IMR-90 (cell line): ENCODE measurements at regions not wholly inside any gene's neighbourhood (a gene's known extent, or its start where the extent isn't known, plus 50 kb on each side); places are given as distances from the start of the nearest gene placed in this dataset.

Experiments
- ATAC-seq: fragments of 200-7000 bp; cut with Tn5 transposase; 2 replicates; pipeline ENCODE4 v1.9.1; 2020; ENCODE audit warnings: low read depth, mild to moderate bottlenecking, moderate library complexity
- BruUV-seq: library from RNA; stranded (reverse); fragments of 400-500 nt; replicated peaks from 2 replicates; lab custom pipeline; 2021; lab: Mats Ljungman, UMichigan
- CTCF ChIA-PET: fragments of 300-600 bp; formaldehyde crosslinking; extraction: SDS; loops from one replicate; lab custom pipeline; 2021; ENCODE audit warnings: antibody characterized with exemption; lab: Yijun Ruan, JAX
- POLR2A ChIA-PET: fragments of 300-600 bp; sonication (Branson Sonifier 250); formaldehyde crosslinking; loops from one replicate; lab custom pipeline; 2022; ENCODE audit warnings: antibody characterized with exemption; ENCODE audit not compliant: unreplicated experiment; lab: Charles Lee
- DNase-seq: peaks from one replicate; pipeline ENCODE4 v3.0.0; 2013
- H2AFZ ChIP-seq: replicated peaks from 2 replicates; pipeline ENCODE3; 2013; ENCODE audit warnings: low read length, mild to moderate bottlenecking; ENCODE audit not compliant: poor library complexity
- H2AK5ac ChIP-seq: 2 replicates; pipeline ENCODE4 v1.6.1; 2013; ENCODE audit warnings: low read depth, low read length, inconsistent platforms
- H2AK9ac ChIP-seq: replicated peaks from 2 replicates; pipeline ENCODE3; 2013; ENCODE audit warnings: mild to moderate bottlenecking, low read depth, low read length, moderate library complexity; ENCODE audit not compliant: poor library complexity
- H2BK120ac ChIP-seq: 2 replicates; pipeline ENCODE4 v1.6.1; 2013; ENCODE audit warnings: low read depth, low read length, inconsistent platforms
- H2BK15ac ChIP-seq: 3 replicates; pipeline ENCODE4 v1.6.1; 2013; ENCODE audit warnings: low read depth, low read length, inconsistent platforms
- H2BK20ac ChIP-seq: 2 replicates; pipeline ENCODE4 v1.6.1; 2013; ENCODE audit warnings: low read depth, mild to moderate bottlenecking, inconsistent platforms, low read length, moderate library complexity
- H2BK5ac ChIP-seq: 2 replicates; pipeline ENCODE4 v1.6.1; 2013; ENCODE audit warnings: mild to moderate bottlenecking, low read depth, low read length, inconsistent platforms; ENCODE audit not compliant: poor library complexity, severe bottlenecking
- H3K14ac ChIP-seq: replicated peaks from 2 replicates; pipeline ENCODE4 v1.6.1; 2013; ENCODE audit warnings: low read depth, low read length, inconsistent platforms
- H3K18ac ChIP-seq: 2 replicates; pipeline ENCODE4 v1.6.1; 2013; ENCODE audit warnings: low read depth, low read length, control low read depth
- H3K23ac ChIP-seq: 2 replicates; pipeline ENCODE4 v1.6.1; 2013; ENCODE audit warnings: low read depth, low read length, inconsistent platforms
- H3K27ac ChIP-seq: 2 replicates; pipeline ENCODE4 v1.5.1; 2013; ENCODE audit warnings: mild to moderate bottlenecking, control low read depth, low read length; ENCODE audit not compliant: insufficient read depth
- H3K27me3 ChIP-seq: 2 replicates; pipeline ENCODE4 v1.6.1; 2013; ENCODE audit warnings: low read length; ENCODE audit not compliant: control insufficient read depth, insufficient read depth
- H3K36me3 ChIP-seq: 2 replicates; pipeline ENCODE4 v1.6.1; 2013; ENCODE audit warnings: low read length, mixed read lengths; ENCODE audit not compliant: control insufficient read depth, insufficient read depth
- H3K4ac ChIP-seq: 2 replicates; pipeline ENCODE4 v1.6.1; 2013; ENCODE audit warnings: low read depth, low read length, inconsistent platforms
- H3K4me1 ChIP-seq: 2 replicates; pipeline ENCODE4 v1.6.1; 2013; ENCODE audit warnings: low read length, mixed read lengths; ENCODE audit not compliant: control insufficient read depth, insufficient read depth
- H3K4me2 ChIP-seq: 2 replicates; pipeline ENCODE4 v1.6.1; 2013; ENCODE audit warnings: low read depth, mild to moderate bottlenecking, control low read depth, low read length, moderate library complexity
- H3K4me3 ChIP-seq: 2 replicates; pipeline ENCODE4 v1.5.1; 2013; ENCODE audit warnings: low read depth, mild to moderate bottlenecking, control low read depth, low read length, moderate library complexity; ENCODE audit not compliant: insufficient read depth
- H3K56ac ChIP-seq: 2 replicates; pipeline ENCODE4 v1.6.1; 2013; ENCODE audit warnings: low read length, inconsistent platforms; ENCODE audit not compliant: insufficient read depth; ENCODE audit errors: extremely low read depth
- H3K79me1 ChIP-seq, 2 experiments: 2 replicates each; pipeline ENCODE4 v1.6.1; 2013; ENCODE audit warnings: low read length in 2 of 2, inconsistent platforms in 1 of 2, low read depth in 1 of 2
- H3K9ac ChIP-seq: 2 replicates; pipeline ENCODE4 v1.6.1; 2013; ENCODE audit warnings: low read depth, low read length, control low read depth
- H3K9me1 ChIP-seq: 2 replicates; pipeline ENCODE4 v1.6.1; 2013; ENCODE audit warnings: low read length, inconsistent platforms; ENCODE audit not compliant: insufficient read depth
- H3K9me3 ChIP-seq: 2 replicates; pipeline ENCODE4 v1.6.1; 2013; ENCODE audit warnings: low read length; ENCODE audit not compliant: control insufficient read depth, insufficient read depth
- H4K20me1 ChIP-seq: 2 replicates; pipeline ENCODE4 v1.6.1; 2013; ENCODE audit warnings: low read length, inconsistent platforms; ENCODE audit not compliant: insufficient read depth
- H4K5ac ChIP-seq: 2 replicates; pipeline ENCODE4 v1.6.1; 2013; ENCODE audit warnings: mild to moderate bottlenecking, low read depth, low read length, control low read depth
- H4K8ac ChIP-seq, 2 experiments: 2 replicates each; pipeline ENCODE4 v1.6.1; 2013; ENCODE audit warnings: low read depth in 2 of 2, low read length in 2 of 2, control low read depth in 1 of 2, inconsistent platforms in 1 of 2
- H4K91ac ChIP-seq: 2 replicates; pipeline ENCODE4 v1.6.1; 2013; ENCODE audit warnings: low read depth, low read length, inconsistent platforms; ENCODE audit not compliant: insufficient read depth
- POLR2A ChIP-seq: IDR thresholded peaks from 2 replicates; pipeline ENCODE4 v1.6.1; 2012; ENCODE audit warnings: mild to moderate bottlenecking, low read depth, low read length
- WGBS, 2 experiments: methylation state at CpG; one replicate each; pipeline versions ENCODE4 v1.1.5 to v1.1.7; 2013; ENCODE audit warnings: missing lambda C conversion rate in 2 of 2; ENCODE audit not compliant: insufficient read length in 1 of 2; ENCODE audit errors: extremely low coverage in 2 of 2; 5-methylcytosine and 5-hydroxymethylcytosine counted together
- dilution Hi-C: fragments of 300-500 bp; cut with HindIII; formaldehyde crosslinking; loops from one replicate; pipeline ENCODE4 v1.14.3; 2018; ENCODE audit warnings: low sequenced_read_pairs; ENCODE audit not compliant: unreplicated experiment
- in situ Hi-C: fragments of 300-500 bp; cut with MboI; formaldehyde crosslinking; loops from 3 replicates; pipeline ENCODE4 v1.14.3; 2019; ENCODE audit warnings: low sequenced_read_pairs, inconsistent platforms, mixed read lengths
- intact Hi-C: fragments of 100-400 bp; cut with micrococcal nuclease; formaldehyde crosslinking; loops from 2 replicates; pipeline ENCODE4 v1.10.0; 2022
- TF ChIP-seq, protein P1 (sequence below): fragments of 150-350 bp; IDR thresholded peaks from 2 replicates; pipeline ENCODE4 v1.6.1; 2017; ENCODE audit warnings: mild to moderate bottlenecking, antibody characterized with exemption, low read length, low read depth

DNA sequence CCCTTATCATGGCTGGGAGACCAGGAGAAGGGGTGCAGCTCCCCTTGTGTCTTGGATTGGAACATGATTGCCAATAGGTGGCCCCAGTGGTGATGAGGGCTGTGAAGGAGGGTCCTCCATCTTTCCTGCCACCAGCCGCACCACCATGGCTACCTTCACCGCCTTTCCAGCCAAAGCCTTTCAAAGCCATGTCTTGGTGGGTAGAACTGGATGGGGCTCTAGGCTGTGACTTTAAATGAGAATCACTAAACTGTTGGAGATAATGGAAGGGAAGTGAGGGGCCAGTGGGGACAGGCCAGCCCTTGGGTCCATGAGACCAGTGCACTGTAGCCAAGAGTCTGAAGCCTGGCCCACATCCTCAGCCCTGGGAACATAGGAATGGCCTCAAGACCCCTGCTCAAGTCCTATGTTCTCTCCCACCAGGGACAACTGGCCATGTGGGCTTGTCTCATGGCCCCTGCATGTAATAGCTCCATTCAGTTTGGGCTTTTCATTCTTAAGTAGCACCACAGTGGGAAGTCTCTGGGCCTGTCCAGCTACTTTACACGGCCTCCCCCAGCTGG lies 345.7 kb downstream of the DYSF start:
- no peaks in the 10 kb centered on the region for H3K79me1 ChIP-seq
- no CpG with 5 or more reads among the region's 3 CpGs for WGBS, 2 experiments
- H2BK15ac ChIP-seq = no peak overlapping the region
- H3K36me3 ChIP-seq = no peaks in the 10 kb centered on the region
- H3K27me3 ChIP-seq = peaks cover 16% of the 10 kb centered on the region
- H3K4me3 ChIP-seq = no peak overlapping the region
- H3K27ac ChIP-seq = no peak overlapping the region
- no peak for ATAC-seq
- no peak overlapping the region for H2AK9ac ChIP-seq
- H3K4me2 ChIP-seq = no peak overlapping the region
- peaks cover 8% of the 10 kb centered on the region for H3K4me1 ChIP-seq
- H4K20me1 ChIP-seq = no peaks in the 10 kb centered on the region
- no peaks in the 10 kb centered on the region for H3K9me1 ChIP-seq
- intact Hi-C loops (loop anchor here (5.0 kb wide), 1 partner anchor 252 kb away; no protein-coding TSS in a partner anchor), dilution Hi-C loops (no loop called here), in situ Hi-C loops (loop anchor here (25.0 kb wide), 1 partner anchor 938 kb away; no protein-coding TSS in a partner anchor)
- no peak overlapping the region for H4K5ac ChIP-seq
- TF ChIP-seq, protein P1, sequence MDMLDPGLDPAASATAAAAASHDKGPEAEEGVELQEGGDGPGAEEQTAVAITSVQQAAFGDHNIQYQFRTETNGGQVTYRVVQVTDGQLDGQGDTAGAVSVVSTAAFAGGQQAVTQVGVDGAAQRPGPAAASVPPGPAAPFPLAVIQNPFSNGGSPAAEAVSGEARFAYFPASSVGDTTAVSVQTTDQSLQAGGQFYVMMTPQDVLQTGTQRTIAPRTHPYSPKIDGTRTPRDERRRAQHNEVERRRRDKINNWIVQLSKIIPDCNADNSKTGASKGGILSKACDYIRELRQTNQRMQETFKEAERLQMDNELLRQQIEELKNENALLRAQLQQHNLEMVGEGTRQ = no peak
- TF ChIP-seq POLR2A = no peak
- H2BK120ac ChIP-seq = no peak overlapping the region
- CTCF ChIA-PET = interaction anchor here (0.6 to 4.9 kb wide), 13 partner anchors 20 to 422 kb away, joined by 3 to 30 read pairs (median 4); no protein-coding TSS in a partner anchor
- no peak overlapping the region for H2BK20ac ChIP-seq
- DNase-seq = no peak
- H4K8ac ChIP-seq = no peak overlapping the region
- no peak overlapping the region for H3K23ac ChIP-seq
- no peak overlapping the region for H2AK5ac ChIP-seq
- H3K9me3 ChIP-seq = no peaks in the 10 kb centered on the region
- H3K4ac ChIP-seq = no peak overlapping the region
- no peak overlapping the region for H3K14ac ChIP-seq
- POLR2A ChIA-PET = no interaction called here
- no peak overlapping the region for H2AFZ ChIP-seq
- H3K9ac ChIP-seq = no peak overlapping the region
- no peak overlapping the region for H4K91ac ChIP-seq
- no TSS peak for BruUV-seq
- no peak overlapping the region for H2BK5ac ChIP-seq
- H3K56ac ChIP-seq = no peak overlapping the region
- no peak overlapping the region for H3K18ac ChIP-seq
